ENCODE measurements at regions not wholly inside any gene's neighbourhood (a gene's known extent, or its start where the extent isn't known, plus 50 kb on each side); places are given as distances from the start of the nearest gene placed in this dataset.

GRCh38 chr12:43241986-43242385 lies 310.0 kb downstream of the ADAMTS20 start:
- Histone ChIP-seq H3K14ac (ENCODE audit: low read length) (no peak overlapping the region), H4K91ac (ENCODE audit: low read depth, low read length) (no peak overlapping the region), H3K4me3 (ENCODE audit: low read depth, low read length) (no peak overlapping the region), H4K8ac (ENCODE audit: low read depth, low read length) (no peak overlapping the region), H3K4me1 (ENCODE audit: control insufficient read depth in 1 of 2, insufficient read depth in 2 of 2, low read length in 2 of 2) (no peaks in the 10 kb centered on the region), H3K4me2 (ENCODE audit: low read length) (no peak overlapping the region), H3K4ac (ENCODE audit: low read depth, low read length) (no peak overlapping the region), H3K27ac (ENCODE audit: low read depth, low read length) (no peak overlapping the region), H2BK5ac (ENCODE audit: low read depth, low read length, poor library complexity) (no peak overlapping the region), H3K18ac (ENCODE audit: low read length) (no peak overlapping the region), H4K12ac (ENCODE audit: low read depth, low read length) (no peak overlapping the region), H3K9me3 (ENCODE audit: insufficient read depth, low read depth, low read length) (no peaks in the 10 kb centered on the region), H2AFZ (ENCODE audit: insufficient read depth, low read length, poor library complexity) (no peak overlapping the region), H3K36me3 (ENCODE audit: control insufficient read depth in 1 of 2, insufficient read depth in 2 of 2, low read length in 2 of 2) (no peaks in the 10 kb centered on the region), H2BK12ac (ENCODE audit: low read length) (no peak overlapping the region), H3K9ac (ENCODE audit: low read length) (no peak overlapping the region), H3K79me2 (ENCODE audit: control insufficient read depth, insufficient read depth, low read length, poor library complexity) (no peaks in the 10 kb centered on the region), H3K23ac (ENCODE audit: low read length) (no peak overlapping the region), H2BK120ac (ENCODE audit: insufficient read depth, low read length, poor library complexity) (no peak overlapping the region), H2AK5ac (ENCODE audit: low read length) (no peak overlapping the region), H3K79me1 (ENCODE audit: low read length) (no peaks in the 10 kb centered on the region), H3K27me3 (ENCODE audit: insufficient read depth, low read length) (no peaks in the 10 kb centered on the region)
- no CpG with 5 or more reads among the region's 2 CpGs for WGBS (ENCODE audit: extremely low coverage, insufficient coverage, insufficient read length)
- DNase-seq = no peak

DNA sequence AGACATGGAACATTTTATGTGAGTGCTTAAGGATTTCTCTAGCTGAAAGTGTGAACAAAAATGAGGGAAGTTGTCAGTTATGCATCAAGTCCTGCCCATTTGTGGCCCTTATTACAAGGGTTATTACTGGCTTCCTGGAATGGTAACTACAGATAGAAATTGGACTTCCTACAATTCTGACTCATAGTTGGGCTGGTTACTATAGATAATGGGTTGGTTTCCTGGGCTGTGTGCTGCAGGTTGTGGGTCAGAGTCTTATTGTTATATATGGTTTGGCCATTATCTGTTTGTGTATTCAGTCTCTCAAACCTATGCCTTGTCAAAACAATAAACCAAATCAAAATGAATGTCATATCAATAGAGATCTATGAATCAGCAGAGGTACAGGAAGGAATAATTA lies 313.7 kb downstream of the ADAMTS20 start:
- H2BK5ac ChIP-seq (ENCODE audit: low read depth, low read length, poor library complexity) = no peak overlapping the region
- H3K18ac ChIP-seq (ENCODE audit: low read length) = no peak overlapping the region
- H3K4me2 ChIP-seq (ENCODE audit: low read length) = no peak overlapping the region
- H4K8ac ChIP-seq (ENCODE audit: low read depth, low read length) = no peak overlapping the region
- no peak overlapping the region for H3K27ac ChIP-seq (ENCODE audit: low read depth, low read length)
- H4K91ac ChIP-seq (ENCODE audit: low read depth, low read length) = no peak overlapping the region
- no peak overlapping the region for H3K9ac ChIP-seq (ENCODE audit: low read length)
- H3K36me3 ChIP-seq (ENCODE audit: control insufficient read depth in 1 of 2, insufficient read depth in 2 of 2, low read length in 2 of 2) = no peaks in the 10 kb centered on the region
- H2BK120ac ChIP-seq (ENCODE audit: insufficient read depth, low read length, poor library complexity) = no peak overlapping the region
- no peak overlapping the region for H4K12ac ChIP-seq (ENCODE audit: low read depth, low read length)
- H3K27me3 ChIP-seq (ENCODE audit: insufficient read depth, low read length) = no peaks in the 10 kb centered on the region
- H3K4ac ChIP-seq (ENCODE audit: low read depth, low read length) = no peak overlapping the region
- H2AFZ ChIP-seq (ENCODE audit: insufficient read depth, low read length, poor library complexity) = no peak overlapping the region
- no peak overlapping the region for H3K4me3 ChIP-seq (ENCODE audit: low read depth, low read length)
- H3K79me2 ChIP-seq (ENCODE audit: control insufficient read depth, insufficient read depth, low read length, poor library complexity) = no peaks in the 10 kb centered on the region
- no peak overlapping the region for H2AK5ac ChIP-seq (ENCODE audit: low read length)
- no peaks in the 10 kb centered on the region for H3K79me1 ChIP-seq (ENCODE audit: low read length)
- H3K4me1 ChIP-seq (ENCODE audit: control insufficient read depth in 1 of 2, insufficient read depth in 2 of 2, low read length in 2 of 2) = no peaks in the 10 kb centered on the region
- no peak overlapping the region for H3K23ac ChIP-seq (ENCODE audit: low read length)
- H3K9me3 ChIP-seq (ENCODE audit: insufficient read depth, low read depth, low read length) = no peaks in the 10 kb centered on the region
- no peak for DNase-seq
- H3K14ac ChIP-seq (ENCODE audit: low read length) = no peak overlapping the region
- no peak overlapping the region for H2BK12ac ChIP-seq (ENCODE audit: low read length)

- Histone ChIP-seq H3K14ac (ENCODE audit: low read length) (no peak overlapping the region), H4K91ac (ENCODE audit: low read depth, low read length) (no peak overlapping the region), H3K9me3 (ENCODE audit: insufficient read depth, low read depth, low read length) (no peaks in the 10 kb centered on the region), H2AK5ac (ENCODE audit: low read length) (no peak overlapping the region), H3K27me3 (ENCODE audit: insufficient read depth, low read length) (no peaks in the 10 kb centered on the region), H4K8ac (ENCODE audit: low read depth, low read length) (no peak overlapping the region), H3K4me1 (ENCODE audit: control insufficient read depth in 1 of 2, insufficient read depth in 2 of 2, low read length in 2 of 2) (no peaks in the 10 kb centered on the region), H2BK5ac (ENCODE audit: low read depth, low read length, poor library complexity) (no peak overlapping the region), H3K4me3 (ENCODE audit: low read depth, low read length) (no peak overlapping the region), H3K36me3 (ENCODE audit: control insufficient read depth in 1 of 2, insufficient read depth in 2 of 2, low read length in 2 of 2) (no peaks in the 10 kb centered on the region), H3K4me2 (ENCODE audit: low read length) (no peak overlapping the region), H3K9ac (ENCODE audit: low read length) (no peak overlapping the region), H3K27ac (ENCODE audit: low read depth, low read length) (no peak overlapping the region), H2BK12ac (ENCODE audit: low read length) (no peak overlapping the region), H3K79me2 (ENCODE audit: control insufficient read depth, insufficient read depth, low read length, poor library complexity) (no peaks in the 10 kb centered on the region), H3K23ac (ENCODE audit: low read length) (no peak overlapping the region), H2BK120ac (ENCODE audit: insufficient read depth, low read length, poor library complexity) (no peak overlapping the region), H3K18ac (ENCODE audit: low read length) (no peak overlapping the region), H2AFZ (ENCODE audit: insufficient read depth, low read length, poor library complexity) (no peak overlapping the region), H3K79me1 (ENCODE audit: low read length) (no peaks in the 10 kb centered on the region), H4K12ac (ENCODE audit: low read depth, low read length) (no peak overlapping the region), H3K4ac (ENCODE audit: low read depth, low read length) (no peak overlapping the region)
- no peak for DNase-seq
- WGBS (ENCODE audit: extremely low coverage, insufficient coverage, insufficient read length) = no CpG with 5 or more reads among the region's 3 CpGs
These were observed 314.6 kb downstream of the ADAMTS20 start for GRCh38 chr12:43237238-43237879.

DNA sequence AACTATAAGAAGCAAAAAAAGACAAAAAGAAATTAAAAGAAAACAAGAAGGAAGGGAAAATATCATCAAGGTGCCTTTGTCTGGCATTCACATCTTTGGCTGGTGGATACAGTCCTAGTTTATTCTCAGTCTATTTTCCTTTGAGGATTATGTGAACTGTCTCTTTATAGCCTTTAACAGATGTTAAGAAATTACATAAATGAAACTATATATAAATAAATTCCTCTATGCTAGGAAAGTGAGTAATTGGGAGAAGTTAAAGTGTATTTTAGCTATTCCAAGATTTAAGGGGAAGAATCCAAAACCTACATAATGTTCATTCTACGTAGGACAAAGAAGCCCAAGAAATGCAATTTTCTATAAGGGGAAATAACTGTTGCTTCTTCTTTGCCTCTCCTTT lies 316.3 kb downstream of the ADAMTS20 start:
- no peak overlapping the region for H3K4ac ChIP-seq (ENCODE audit: low read depth, low read length)
- H3K14ac ChIP-seq (ENCODE audit: low read length) = no peak overlapping the region
- H4K8ac ChIP-seq (ENCODE audit: low read depth, low read length) = no peak overlapping the region
- no peak overlapping the region for H2AK5ac ChIP-seq (ENCODE audit: low read length)
- H3K36me3 ChIP-seq (ENCODE audit: control insufficient read depth in 1 of 2, insufficient read depth in 2 of 2, low read length in 2 of 2) = no peaks in the 10 kb centered on the region
- no CpG with 5 or more reads among the region's 1 CpG for WGBS (ENCODE audit: extremely low coverage, insufficient coverage, insufficient read length)
- H3K4me2 ChIP-seq (ENCODE audit: low read length) = no peak overlapping the region
- H3K27me3 ChIP-seq (ENCODE audit: insufficient read depth, low read length) = no peaks in the 10 kb centered on the region
- no peak overlapping the region for H3K4me3 ChIP-seq (ENCODE audit: low read depth, low read length)
- H2AFZ ChIP-seq (ENCODE audit: insufficient read depth, low read length, poor library complexity) = no peak overlapping the region
- no peak overlapping the region for H3K23ac ChIP-seq (ENCODE audit: low read length)
- H3K4me1 ChIP-seq (ENCODE audit: control insufficient read depth in 1 of 2, insufficient read depth in 2 of 2, low read length in 2 of 2) = no peaks in the 10 kb centered on the region
- H3K9me3 ChIP-seq (ENCODE audit: insufficient read depth, low read depth, low read length) = no peaks in the 10 kb centered on the region
- no peak overlapping the region for H2BK120ac ChIP-seq (ENCODE audit: insufficient read depth, low read length, poor library complexity)
- no peak for DNase-seq
- no peak overlapping the region for H4K91ac ChIP-seq (ENCODE audit: low read depth, low read length)
- no peaks in the 10 kb centered on the region for H3K79me2 ChIP-seq (ENCODE audit: control insufficient read depth, insufficient read depth, low read length, poor library complexity)
- no peak overlapping the region for H2BK12ac ChIP-seq (ENCODE audit: low read length)
- H3K9ac ChIP-seq (ENCODE audit: low read length) = no peak overlapping the region
- H4K12ac ChIP-seq (ENCODE audit: low read depth, low read length) = no peak overlapping the region
- no peak overlapping the region for H3K18ac ChIP-seq (ENCODE audit: low read length)
- H3K79me1 ChIP-seq (ENCODE audit: low read length) = no peaks in the 10 kb centered on the region
- no peak overlapping the region for H2BK5ac ChIP-seq (ENCODE audit: low read depth, low read length, poor library complexity)
- no peak overlapping the region for H3K27ac ChIP-seq (ENCODE audit: low read depth, low read length)

Data from trophoblast cell (in vitro differentiated cells and primary cell).